HFFc6 (cell line): ENCODE measurements at regions not wholly inside any gene's neighbourhood (a gene's known extent, or its start where the extent isn't known, plus 50 kb on each side); places are given as distances from the start of the nearest gene placed in this dataset.
"Not testable (repeated sequence)": the region's sequence is repeated elsewhere in the genome, so short reads cannot be mapped to it uniquely, and the experiment has no call there.

Experiments used
- DNase-seq: peaks from one replicate; pipeline ENCODE4 v3.0.0-alpha.2; 2018
- H3K27ac Mint-ChIP-seq: 2 replicates; pipeline ENCODE4 v1.8.0; 2020; ENCODE audit warnings: mild to moderate bottlenecking, mixed read lengths
- H3K27me3 Mint-ChIP-seq: 2 replicates; pipeline ENCODE4 v1.8.0; 2021; ENCODE audit warnings: mild to moderate bottlenecking, moderate library complexity, mixed read lengths; ENCODE audit not compliant: insufficient read depth
- H3K36me3 Mint-ChIP-seq: 2 replicates; pipeline ENCODE4 v1.8.0; 2021; ENCODE audit warnings: low read depth, mixed read lengths
- H3K4me1 Mint-ChIP-seq: 2 replicates; pipeline ENCODE4 v1.8.0; 2020; ENCODE audit warnings: low read depth, mixed read lengths
- H3K4me3 Mint-ChIP-seq: 2 replicates; pipeline ENCODE4 v1.8.0; 2020; ENCODE audit warnings: mild to moderate bottlenecking, moderate library complexity, mixed read lengths
- H3K9me3 Mint-ChIP-seq: 2 replicates; pipeline ENCODE4 v1.8.0; 2020; ENCODE audit warnings: mild to moderate bottlenecking, mixed read lengths
- TF ChIP-seq, protein P1 (sequence below): fragments of 200-600 bp; sonication (generic); IDR thresholded peaks from 2 replicates; pipeline ENCODE4 v1.5.0; 2021; ENCODE audit warnings: antibody characterized with exemption, mild to moderate bottlenecking

- Mint-ChIP-seq H3K9me3 (no peaks in the 10 kb centered on the region; the same call in 1 of the 2 replicates), H3K27me3 (peaks cover 11% of the 10 kb centered on the region), H3K4me1 (peaks cover 14% of the 10 kb centered on the region), H3K36me3 (no peaks in the 10 kb centered on the region), H3K27ac (peak overlapping the region; percentile 4; the same call in 1 of the 2 replicates), H3K4me3 (peak overlapping the region; percentile 77)
- peak; percentile 12 for DNase-seq
- TF ChIP-seq, protein P1, sequence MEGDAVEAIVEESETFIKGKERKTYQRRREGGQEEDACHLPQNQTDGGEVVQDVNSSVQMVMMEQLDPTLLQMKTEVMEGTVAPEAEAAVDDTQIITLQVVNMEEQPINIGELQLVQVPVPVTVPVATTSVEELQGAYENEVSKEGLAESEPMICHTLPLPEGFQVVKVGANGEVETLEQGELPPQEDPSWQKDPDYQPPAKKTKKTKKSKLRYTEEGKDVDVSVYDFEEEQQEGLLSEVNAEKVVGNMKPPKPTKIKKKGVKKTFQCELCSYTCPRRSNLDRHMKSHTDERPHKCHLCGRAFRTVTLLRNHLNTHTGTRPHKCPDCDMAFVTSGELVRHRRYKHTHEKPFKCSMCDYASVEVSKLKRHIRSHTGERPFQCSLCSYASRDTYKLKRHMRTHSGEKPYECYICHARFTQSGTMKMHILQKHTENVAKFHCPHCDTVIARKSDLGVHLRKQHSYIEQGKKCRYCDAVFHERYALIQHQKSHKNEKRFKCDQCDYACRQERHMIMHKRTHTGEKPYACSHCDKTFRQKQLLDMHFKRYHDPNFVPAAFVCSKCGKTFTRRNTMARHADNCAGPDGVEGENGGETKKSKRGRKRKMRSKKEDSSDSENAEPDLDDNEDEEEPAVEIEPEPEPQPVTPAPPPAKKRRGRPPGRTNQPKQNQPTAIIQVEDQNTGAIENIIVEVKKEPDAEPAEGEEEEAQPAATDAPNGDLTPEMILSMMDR: no peak
Measured at GRCh38 chr17:19470530-19471261, 59.7 kb downstream of the RNF112 start.

DNA sequence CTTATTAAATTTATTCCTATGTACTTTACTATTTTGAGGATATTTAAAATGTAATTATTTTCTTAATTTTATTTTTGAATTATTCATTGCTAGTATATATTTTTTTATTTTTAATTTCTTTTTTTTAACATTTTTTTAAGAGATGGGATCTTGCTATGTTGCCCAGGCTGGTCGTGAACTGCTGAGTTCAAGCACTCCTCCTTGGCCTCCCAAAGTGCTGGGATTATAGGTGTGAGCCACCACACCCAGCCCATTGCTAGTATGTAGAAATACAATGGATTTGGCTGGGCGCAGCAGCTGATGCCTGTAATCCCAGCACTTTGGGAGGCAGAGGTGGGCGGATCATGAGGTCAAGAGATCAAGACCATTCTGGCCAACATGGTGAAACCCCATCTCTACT is 59.2 kb upstream of the SLC47A1 start:
- peaks cover 14% of the 10 kb centered on the region for H3K4me1 Mint-ChIP-seq
- not testable (repeated sequence) for DNase-seq, H3K36me3 Mint-ChIP-seq, H3K4me3 Mint-ChIP-seq, H3K27me3 Mint-ChIP-seq, H3K27ac Mint-ChIP-seq, H3K9me3 Mint-ChIP-seq

DNA sequence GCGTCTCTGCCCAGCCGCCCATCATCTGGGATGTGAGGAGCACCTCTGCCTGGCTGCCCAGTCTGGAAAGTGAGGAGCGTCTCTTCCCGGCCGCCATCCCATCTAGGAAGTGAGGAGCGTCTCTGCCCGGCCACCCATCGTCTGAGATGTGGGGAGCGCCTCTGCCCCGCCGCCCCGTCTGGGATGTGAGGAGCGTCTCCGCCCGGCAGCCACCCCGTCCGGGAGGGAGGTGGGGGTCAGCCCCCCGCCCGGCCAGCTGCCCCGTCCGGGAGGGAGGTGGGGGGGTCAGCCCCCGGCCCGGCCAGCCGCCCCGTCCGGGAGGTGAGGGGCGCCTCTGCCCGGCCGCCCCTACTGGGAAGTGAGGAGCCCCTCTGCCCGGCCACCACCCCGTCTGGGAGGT is 57.9 kb upstream of the SLC47A1 start:
- H3K4me3 Mint-ChIP-seq, H3K27me3 Mint-ChIP-seq, H3K27ac Mint-ChIP-seq, H3K4me1 Mint-ChIP-seq, DNase-seq, H3K36me3 Mint-ChIP-seq, H3K9me3 Mint-ChIP-seq: not testable (repeated sequence)

DNA sequence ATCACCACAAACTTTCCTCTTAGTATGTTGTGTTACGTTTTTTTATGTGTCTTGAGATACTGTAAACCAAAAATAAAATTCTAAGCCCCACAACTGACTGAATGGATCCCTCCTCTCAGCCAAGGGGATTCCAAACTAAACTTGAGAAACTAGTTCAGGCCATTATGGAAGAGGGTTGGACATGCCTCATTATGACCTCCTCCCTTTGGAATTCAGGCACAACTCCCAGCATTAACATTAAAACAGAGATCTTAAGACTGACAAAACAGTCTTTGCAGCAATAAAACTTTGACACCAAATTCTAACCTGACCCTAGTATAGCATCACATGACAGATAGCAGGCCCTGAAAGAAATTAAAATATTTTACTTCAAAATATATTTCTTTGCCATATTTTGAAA is 51.1 kb upstream of the SLC47A1 start:
- Mint-ChIP-seq H3K27me3 (peaks cover 8% of the 10 kb centered on the region), H3K27ac (no peak overlapping the region), H3K36me3 (no peaks in the 10 kb centered on the region), H3K9me3 (no peaks in the 10 kb centered on the region), H3K4me1 (peaks cover 10% of the 10 kb centered on the region), H3K4me3 (no peak overlapping the region)
- DNase-seq: peak; percentile 37
- TF ChIP-seq, protein P1: no peak
